ENCODE measurements at regions not wholly inside any gene's neighbourhood (a gene's known extent, or its start where the extent isn't known, plus 50 kb on each side); places are given as distances from the start of the nearest gene placed in this dataset.
"Not testable (repeated sequence)": the region's sequence is repeated elsewhere in the genome, so short reads cannot be mapped to it uniquely, and the experiment has no call there.

GRCh38 chr22:35178446-35178845 lies 78.8 kb upstream of the HMGXB4 start:
- DNase-seq (ENCODE audit: low spot score in 2 of 2) (no peak), FAIRE-seq (no peak)

GRCh38 chr22:35183917-35184316 lies 73.4 kb upstream of the HMGXB4 start:
- FAIRE-seq (no peak), DNase-seq (ENCODE audit: low spot score in 2 of 2) (no peak)

- FAIRE-seq (no peak), DNase-seq (ENCODE audit: low spot score in 2 of 2) (no peak)
Observed at GRCh38 chr22:35186492-35186891, 70.8 kb upstream of the HMGXB4 start.

- FAIRE-seq, result not testable (repeated sequence)
Observed at GRCh38 chr22:35188930-35189329, 68.4 kb upstream of the HMGXB4 start.

GRCh38 chr22:35189559-35189958 lies 67.7 kb upstream of the HMGXB4 start:
- DNase-seq (ENCODE audit: low spot score in 2 of 2) (no peak), FAIRE-seq (no peak)

More at GRCh38 chr22:35188930-35189329, 68.4 kb upstream of the HMGXB4 start:
- not testable (repeated sequence) for DNase-seq (ENCODE audit: low spot score in 2 of 2)

- FAIRE-seq, result no peak
- no peak for DNase-seq (ENCODE audit: low spot score in 2 of 2)
Observed at GRCh38 chr22:35191412-35191811, 65.9 kb upstream of the HMGXB4 start.

- DNase-seq (ENCODE audit: low spot score in 2 of 2), result no peak
- no peak for FAIRE-seq
Observed at GRCh38 chr22:35192129-35192918, 65.0 kb upstream of the HMGXB4 start.

- no peak for DNase-seq (ENCODE audit: low spot score in 2 of 2)
- FAIRE-seq, result no peak
Observed at GRCh38 chr22:35195226-35195625, 62.1 kb upstream of the HMGXB4 start.

- no peak for DNase-seq (ENCODE audit: low spot score in 2 of 2)
- no peak for FAIRE-seq
Observed at GRCh38 chr22:35195821-35196220, 61.5 kb upstream of the HMGXB4 start.

- FAIRE-seq (no peak), DNase-seq (ENCODE audit: low spot score in 2 of 2) (no peak)
Observed at GRCh38 chr22:35197071-35197470, 60.2 kb upstream of the HMGXB4 start.

- DNase-seq (ENCODE audit: low spot score in 2 of 2) (no peak), FAIRE-seq (no peak)
Observed at GRCh38 chr22:35197886-35198285, 59.4 kb upstream of the HMGXB4 start.

- no peak for DNase-seq (ENCODE audit: low spot score in 2 of 2)
- FAIRE-seq, result no peak
Observed at GRCh38 chr22:35198738-35199137, 58.6 kb upstream of the HMGXB4 start.

- FAIRE-seq, result no peak
- DNase-seq (ENCODE audit: low spot score in 2 of 2), result no peak
Observed at GRCh38 chr22:35202376-35202775, 54.9 kb upstream of the HMGXB4 start.

- DNase-seq (ENCODE audit: low spot score in 2 of 2) (no peak), FAIRE-seq (no peak)
Observed at GRCh38 chr22:35203583-35203982, 53.7 kb upstream of the HMGXB4 start.

- DNase-seq (ENCODE audit: low spot score in 2 of 2) (no peak), FAIRE-seq (no peak)
Observed at GRCh38 chr22:35204807-35205775, 52.2 kb upstream of the HMGXB4 start.

- no peak for FAIRE-seq
- DNase-seq (ENCODE audit: low spot score in 2 of 2), result no peak
Observed at GRCh38 chr22:35205961-35206360, 51.3 kb upstream of the HMGXB4 start.

GRCh38 chr22:35206889-35207288 lies 50.4 kb upstream of the HMGXB4 start:
- FAIRE-seq (no peak), DNase-seq (ENCODE audit: low spot score in 2 of 2) (no peak)
